HEK293 (cell line): ENCODE measurements at regions not wholly inside any gene's neighbourhood (a gene's known extent, or its start where the extent isn't known, plus 50 kb on each side); places are given as distances from the start of the nearest gene placed in this dataset.
A peak's percentile ranks its signal among the peaks of the same experiment; 100 is the strongest.
"Not testable (repeated sequence)": the region's sequence is repeated elsewhere in the genome, so short reads cannot be mapped to it uniquely, and the experiment has no call there.

ENCODE experiments used
- CTCF ChIA-PET: fragments of 350-600 bp; formaldehyde crosslinking; extraction: SDS; loops from one replicate; lab custom pipeline; 2021; ENCODE audit warnings: antibody characterized with exemption; lab: Yijun Ruan, JAX
- POLR2A ChIA-PET: fragments of 300-600 bp; formaldehyde crosslinking; extraction: SDS; loops from one replicate; lab custom pipeline; 2020; ENCODE audit warnings: antibody characterized with exemption, inconsistent platforms; lab: Yijun Ruan, JAX
- H3K27ac ChIP-seq: fragments of 200-500 bp; sonication (Bioruptor generic); 2 replicates; pipeline ENCODE4 v1.5.1; 2014; ENCODE audit warnings: low read depth, low read length, control low read depth, inconsistent platforms; ENCODE audit errors: extremely low read depth
- H3K36me3 ChIP-seq, 2 experiments: fragments of 200-500 bp in 1 of 2; sonication (Bioruptor generic) in 1 of 2; 1 replicate in 1 of 2; 2 replicates in 1 of 2; pipeline ENCODE4 v1.5.1; 2014 to 2017; ENCODE audit warnings: inconsistent platforms in 2 of 2, low read length in 2 of 2; ENCODE audit not compliant: control insufficient read depth in 2 of 2, insufficient read depth in 1 of 2
- H3K4me1 ChIP-seq: fragments of 200-500 bp; sonication (Bioruptor generic); 2 replicates; pipeline ENCODE4 v1.5.1; 2014; ENCODE audit warnings: mild to moderate bottlenecking, low read length, inconsistent platforms; ENCODE audit not compliant: control insufficient read depth, insufficient read depth
- H3K4me3 ChIP-seq: 2 replicates; pipeline ENCODE4 v1.5.1; 2011; ENCODE audit warnings: low read depth, mild to moderate bottlenecking, control low read depth, low read length, moderate library complexity
- H3K9me3 ChIP-seq: fragments of 200-500 bp; sonication (Bioruptor generic); 2 replicates; pipeline ENCODE4 v1.5.1; 2014; ENCODE audit warnings: low read depth, low read length, inconsistent platforms; ENCODE audit not compliant: control insufficient read depth, insufficient read depth
- TF ChIP-seq, protein P1 (sequence below): fragments of 450-650 bp; formaldehyde crosslinking; IDR thresholded peaks from 2 replicates; pipeline ENCODE4 v1.5.1; 2017; ENCODE audit warnings: missing biosample characterization, missing genetic modification characterization

DNA sequence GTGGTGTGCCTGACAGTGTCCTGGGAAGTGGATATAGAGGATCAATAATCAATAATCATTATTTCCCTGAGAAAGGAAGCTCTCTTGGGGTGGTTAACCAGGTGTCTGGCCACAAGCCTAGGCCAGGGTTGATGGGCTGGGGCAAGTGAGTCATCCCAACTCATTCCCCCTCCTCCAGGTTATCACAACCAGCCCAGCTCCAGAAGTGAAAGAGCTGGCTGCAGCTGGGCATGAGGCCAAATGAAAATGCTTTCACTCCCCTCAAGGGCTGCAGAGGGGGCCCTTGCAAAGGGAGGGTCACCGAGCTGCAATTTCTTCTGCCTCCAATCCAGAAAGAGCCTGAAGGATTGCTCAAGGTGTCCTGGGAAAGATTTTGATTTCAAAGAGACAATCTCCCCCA is 127.9 kb downstream of the POTEM start:
- not testable (repeated sequence) for H3K4me3 ChIP-seq

DNA sequence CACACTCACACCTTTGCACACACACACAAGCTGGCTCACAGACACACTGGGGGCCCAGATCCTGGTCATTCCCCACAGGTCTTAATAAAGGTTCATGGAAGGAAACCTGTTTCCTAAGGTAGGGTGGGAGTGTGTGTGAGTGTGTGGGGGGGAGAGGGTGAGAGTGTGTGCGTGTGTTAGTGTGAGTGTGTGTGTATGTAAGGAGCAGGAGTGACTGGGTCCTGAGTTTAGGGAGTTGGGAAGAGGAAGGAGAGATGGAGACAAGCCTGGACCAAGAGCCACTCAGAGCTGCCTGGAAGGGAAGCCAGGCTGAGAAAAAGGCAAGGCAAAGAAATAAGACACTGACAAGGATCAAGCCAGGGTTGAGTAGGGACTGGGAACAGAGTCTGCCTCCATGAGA is 129.2 kb downstream of the POTEM start:
- CTCF ChIA-PET, H3K4me1 ChIP-seq, H3K36me3 ChIP-seq: not testable (repeated sequence)
- TF ChIP-seq, protein P1, sequence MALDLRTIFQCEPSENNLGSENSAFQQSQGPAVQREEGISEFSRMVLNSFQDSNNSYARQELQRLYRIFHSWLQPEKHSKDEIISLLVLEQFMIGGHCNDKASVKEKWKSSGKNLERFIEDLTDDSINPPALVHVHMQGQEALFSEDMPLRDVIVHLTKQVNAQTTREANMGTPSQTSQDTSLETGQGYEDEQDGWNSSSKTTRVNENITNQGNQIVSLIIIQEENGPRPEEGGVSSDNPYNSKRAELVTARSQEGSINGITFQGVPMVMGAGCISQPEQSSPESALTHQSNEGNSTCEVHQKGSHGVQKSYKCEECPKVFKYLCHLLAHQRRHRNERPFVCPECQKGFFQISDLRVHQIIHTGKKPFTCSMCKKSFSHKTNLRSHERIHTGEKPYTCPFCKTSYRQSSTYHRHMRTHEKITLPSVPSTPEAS (tag by site-specific recombination) = 0 out of 2 replicates have a peak, but pooled peaks have one; percentile 19
- TF ChIP-seq, all 188 proteins: peak for 1; not testable (repeated sequence) for 187
- POLR2A ChIA-PET, H3K27ac ChIP-seq, H3K4me3 ChIP-seq, H3K9me3 ChIP-seq: not testable (repeated sequence)

More for the DNA sequence above, 127.9 kb downstream of the POTEM start:
- H3K27ac ChIP-seq, CTCF ChIA-PET, H3K9me3 ChIP-seq, POLR2A ChIA-PET, H3K36me3 ChIP-seq, H3K4me1 ChIP-seq: not testable (repeated sequence)

DNA sequence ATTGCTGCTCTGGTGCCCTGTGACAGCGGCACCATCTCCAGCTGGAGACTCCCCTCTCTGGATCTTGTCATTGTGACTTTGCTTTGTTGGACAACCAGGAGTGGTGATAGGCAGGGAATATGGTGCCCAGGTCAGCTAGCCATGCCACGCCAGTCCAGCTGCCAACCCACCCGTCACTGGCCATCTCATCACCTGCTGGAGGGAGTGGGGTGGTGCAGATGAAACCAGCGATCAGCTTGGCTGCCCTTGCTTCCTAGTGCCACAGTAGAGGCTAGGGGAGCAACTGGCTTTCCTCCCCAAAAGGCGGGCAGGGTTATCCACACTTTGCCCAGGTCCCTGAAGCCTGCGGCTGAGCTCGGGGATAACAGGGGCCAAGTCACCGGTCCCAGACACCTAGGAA is 129.6 kb downstream of the POTEM start:
- H3K27ac ChIP-seq, H3K4me3 ChIP-seq, H3K9me3 ChIP-seq, H3K4me1 ChIP-seq, H3K36me3 ChIP-seq, POLR2A ChIA-PET, CTCF ChIA-PET: not testable (repeated sequence)

DNA sequence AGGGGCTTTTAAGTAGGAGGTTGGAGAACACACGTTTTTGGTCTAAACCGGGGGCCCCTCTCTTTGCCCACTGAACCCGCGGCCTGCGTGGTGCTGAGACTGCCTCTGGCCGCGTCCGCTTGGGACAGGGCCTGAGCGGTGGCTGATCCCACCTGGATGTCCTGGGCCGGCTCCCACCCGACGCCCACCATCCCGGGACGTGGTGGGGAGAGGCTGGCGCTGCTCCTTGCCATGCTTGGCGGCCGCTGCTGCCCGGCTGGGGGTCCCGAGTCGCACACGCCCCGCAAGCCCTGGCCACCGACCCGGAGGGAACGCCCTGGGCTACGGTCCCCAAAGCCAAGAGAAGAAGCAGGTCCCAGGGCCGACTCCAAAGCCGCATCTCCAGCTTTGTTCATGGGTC is 130.1 kb downstream of the POTEM start:
- CTCF ChIA-PET, H3K9me3 ChIP-seq, H3K4me1 ChIP-seq, POLR2A ChIA-PET, H3K36me3 ChIP-seq, H3K4me3 ChIP-seq, H3K27ac ChIP-seq: not testable (repeated sequence)

DNA sequence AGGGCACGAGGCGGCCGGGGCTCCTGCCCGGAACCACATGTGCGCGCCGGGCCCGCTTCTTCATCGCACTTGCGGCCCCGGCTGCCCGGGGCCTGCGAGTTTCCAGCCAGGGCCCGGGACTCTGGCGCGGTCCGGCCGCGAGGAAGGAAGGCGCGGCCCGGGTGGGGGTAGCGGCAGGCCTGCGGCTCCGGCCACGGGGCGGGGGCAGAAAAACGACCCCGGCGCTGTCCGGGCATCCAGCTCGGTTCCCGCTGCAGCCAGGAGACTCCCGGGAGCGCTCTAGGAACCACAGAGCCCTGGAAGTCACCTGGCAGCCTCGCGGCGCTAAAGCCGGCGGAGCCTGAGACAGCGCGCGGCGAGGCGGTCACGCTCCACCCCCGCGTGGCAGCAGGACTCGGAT is 130.5 kb downstream of the POTEM start:
- H3K27ac ChIP-seq, CTCF ChIA-PET, H3K4me1 ChIP-seq, H3K4me3 ChIP-seq, POLR2A ChIA-PET, H3K9me3 ChIP-seq, H3K36me3 ChIP-seq: not testable (repeated sequence)

DNA sequence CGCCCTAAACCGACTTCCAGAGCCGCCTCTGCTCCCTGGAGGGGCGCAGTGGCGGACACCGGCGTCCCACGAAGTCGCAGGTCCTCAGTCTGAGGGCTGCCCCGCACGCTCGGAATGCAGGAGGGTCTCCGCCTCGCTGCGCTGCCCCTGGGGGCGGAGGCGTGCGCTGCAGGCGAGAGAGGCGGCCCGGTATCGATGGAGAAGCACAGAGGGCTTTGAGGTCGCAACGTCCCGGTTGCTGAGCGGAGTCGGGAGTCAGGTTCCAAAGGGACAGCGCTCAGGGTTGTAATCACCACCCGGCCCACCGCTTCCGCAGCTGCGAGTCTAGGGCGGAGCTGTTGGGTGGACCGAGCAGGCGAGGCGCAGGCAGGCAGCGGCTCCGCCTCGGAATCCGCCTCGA is 131.0 kb downstream of the POTEM start:
- H3K4me3 ChIP-seq, H3K4me1 ChIP-seq, H3K36me3 ChIP-seq, H3K9me3 ChIP-seq, H3K27ac ChIP-seq, CTCF ChIA-PET, POLR2A ChIA-PET: not testable (repeated sequence)

DNA sequence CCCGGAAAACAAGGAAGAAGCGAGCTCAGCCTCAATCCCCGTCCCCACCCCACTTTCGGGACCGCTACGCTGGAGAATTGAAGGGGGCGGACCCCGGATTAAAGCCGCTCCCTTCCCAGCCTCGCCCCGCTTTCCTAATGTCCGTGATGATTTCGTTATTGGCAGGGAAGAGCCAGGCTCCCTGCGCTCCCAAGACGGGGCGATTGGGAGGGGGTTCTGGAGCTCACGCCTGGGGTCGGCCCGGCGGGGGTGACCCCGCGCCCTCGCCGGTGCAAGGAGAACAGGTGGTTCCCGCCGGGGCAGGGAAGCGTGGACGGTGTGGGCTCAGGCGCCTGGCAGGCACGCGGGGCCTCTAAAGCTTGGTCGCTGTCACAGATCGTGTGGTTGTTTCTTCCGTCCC is 131.5 kb downstream of the POTEM start:
- H3K4me1 ChIP-seq, H3K27ac ChIP-seq, H3K36me3 ChIP-seq, POLR2A ChIA-PET, H3K9me3 ChIP-seq, CTCF ChIA-PET, H3K4me3 ChIP-seq: not testable (repeated sequence)

DNA sequence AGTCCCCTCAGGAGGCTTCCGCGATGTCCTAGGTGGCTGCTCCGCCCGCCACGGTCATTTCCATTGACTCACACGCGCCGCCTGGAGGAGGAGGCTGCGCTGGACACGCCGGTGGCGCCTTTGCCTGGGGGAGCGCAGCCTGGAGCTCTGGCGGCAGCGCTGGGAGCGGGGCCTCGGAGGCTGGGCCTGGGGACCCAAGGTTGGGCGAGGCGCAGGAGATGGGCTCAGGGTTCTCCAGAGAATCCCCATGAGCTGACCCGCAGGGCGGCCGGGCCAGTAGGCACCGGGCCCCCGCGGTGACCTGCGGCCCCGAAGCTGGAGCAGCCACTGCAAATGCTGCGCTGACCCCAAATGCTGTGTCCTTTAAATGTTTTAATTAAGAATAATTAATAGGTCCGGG is 132.1 kb downstream of the POTEM start:
- H3K4me3 ChIP-seq, CTCF ChIA-PET, H3K4me1 ChIP-seq, POLR2A ChIA-PET, H3K27ac ChIP-seq, H3K36me3 ChIP-seq, H3K9me3 ChIP-seq: not testable (repeated sequence)

DNA sequence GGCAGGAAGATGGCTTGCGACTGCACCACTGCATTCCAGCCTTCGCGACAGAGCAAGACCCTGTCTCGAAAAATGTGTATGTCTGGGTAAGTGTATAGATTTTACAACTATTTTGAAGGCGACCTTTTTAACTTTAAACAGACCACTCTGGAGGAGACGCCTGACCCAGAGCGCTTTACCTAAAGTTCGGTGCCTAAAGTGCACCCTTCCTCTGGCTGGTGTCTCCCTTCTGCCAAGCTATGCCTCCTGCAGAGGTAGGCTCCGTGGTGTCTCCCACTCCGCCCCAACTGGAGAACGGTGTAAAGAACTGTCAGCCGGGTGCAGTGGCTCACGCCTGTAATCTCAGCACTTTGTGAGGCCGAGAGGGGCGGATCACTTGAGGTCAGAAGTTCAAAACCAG is 132.7 kb downstream of the POTEM start:
- H3K27ac ChIP-seq, H3K4me1 ChIP-seq, POLR2A ChIA-PET, H3K36me3 ChIP-seq, CTCF ChIA-PET, H3K4me3 ChIP-seq, H3K9me3 ChIP-seq: not testable (repeated sequence)

DNA sequence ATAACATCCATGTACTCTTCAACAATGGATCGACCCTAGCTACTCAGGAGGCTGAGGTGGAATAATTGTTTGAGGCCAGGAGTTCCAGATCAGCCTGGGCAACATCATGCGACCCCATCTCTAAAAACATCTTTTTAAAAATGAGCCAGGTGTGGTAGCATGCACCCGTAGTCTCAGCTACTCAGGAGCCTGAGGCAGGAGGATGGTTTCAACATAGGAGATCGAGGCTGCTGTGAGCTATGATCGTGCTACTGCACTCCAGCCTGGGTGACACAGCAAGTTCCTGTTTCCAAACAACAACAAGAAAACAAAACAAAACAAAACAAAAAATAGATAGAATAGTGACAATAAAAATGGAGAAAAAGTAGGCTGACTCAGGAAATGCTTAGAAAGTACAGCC is 138.3 kb downstream of the POTEM start:
- H3K4me1 ChIP-seq, H3K36me3 ChIP-seq, H3K9me3 ChIP-seq, CTCF ChIA-PET, H3K4me3 ChIP-seq, H3K27ac ChIP-seq, POLR2A ChIA-PET: not testable (repeated sequence)

DNA sequence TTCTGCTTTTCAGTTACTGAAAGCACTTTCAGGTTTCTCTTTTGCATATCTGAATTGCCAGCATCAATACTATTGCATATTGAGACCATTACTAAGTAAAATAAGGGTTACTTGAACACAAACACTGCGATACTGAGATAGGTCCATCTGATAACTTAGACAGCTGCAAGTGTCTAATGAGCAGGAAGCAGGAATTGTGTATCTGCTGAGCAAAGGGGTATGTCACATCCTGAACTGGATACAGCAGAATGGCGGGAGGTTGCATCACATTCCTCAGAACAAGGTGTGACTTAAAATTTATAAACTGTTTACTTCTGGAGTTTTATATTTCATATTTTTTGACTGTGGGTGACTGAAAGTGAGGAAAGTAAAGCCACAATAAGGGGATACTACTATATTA is 142.7 kb downstream of the POTEM start:
- H3K27ac ChIP-seq, H3K4me1 ChIP-seq, POLR2A ChIA-PET, H3K36me3 ChIP-seq, CTCF ChIA-PET, H3K4me3 ChIP-seq, H3K9me3 ChIP-seq: not testable (repeated sequence)
